Spleen (tissue), 11 donors: ENCODE measurements at regions not wholly inside any gene's neighbourhood (a gene's known extent, or its start where the extent isn't known, plus 50 kb on each side); places are given as distances from the start of the nearest gene placed in this dataset.

Source experiments
- DNase-seq: peaks from one replicate; pipeline ENCODE4 v3.0.0-alpha.2; 2020
- H3K27ac ChIP-seq, 8 donors: fragments of 200-600 bp; sonication (generic) in 7 of 8; 1 replicate in 4 of 8; 2 replicates in 4 of 8; pipeline versions ENCODE4 v1.5.0 to v1.8.0; 2016 to 2021; ENCODE audit warnings: inconsistent platforms in 4 of 8, mild to moderate bottlenecking in 4 of 8, moderate library complexity in 1 of 8
- H3K27me3 ChIP-seq, 7 donors: fragments of 200-600 bp; sonication (generic) in 6 of 7; replicated peaks in 1 of 7; 1 replicate in 4 of 7; 2 replicates in 3 of 7; pipeline versions ENCODE4 v1.5.0 to v1.8.0; 2016 to 2021; ENCODE audit warnings: inconsistent platforms in 3 of 7, mild to moderate bottlenecking in 1 of 7
- H3K36me3 ChIP-seq, 6 donors: fragments of 200-600 bp; sonication (generic) in 5 of 6; 1 replicate in 4 of 6; 2 replicates in 2 of 6; pipeline versions ENCODE4 v1.5.0 to v1.8.0; 2016 to 2021; ENCODE audit warnings: inconsistent platforms in 2 of 6
- H3K4me1 ChIP-seq, 6 donors: fragments of 200-600 bp; sonication (generic) in 5 of 6; 1 replicate in 3 of 6; 2 replicates in 3 of 6; pipeline versions ENCODE4 v1.5.0 to v1.8.0; 2016 to 2021; ENCODE audit warnings: inconsistent platforms in 3 of 6
- H3K4me3 ChIP-seq, 8 donors: fragments of 200-600 bp; sonication (generic) in 7 of 8; 1 replicate in 4 of 8; 2 replicates in 4 of 8; pipeline versions ENCODE4 v1.5.0 to v1.8.0; 2016 to 2021; ENCODE audit warnings: inconsistent platforms in 4 of 8, mild to moderate bottlenecking in 4 of 8, moderate library complexity in 2 of 8
- H3K9me3 ChIP-seq, 8 donors: fragments of 200-600 bp; sonication (generic) in 7 of 8; 1 replicate in 4 of 8; 2 replicates in 4 of 8; pipeline versions ENCODE4 v1.5.0 to v1.8.0; 2016 to 2021; ENCODE audit warnings: inconsistent platforms in 4 of 8
- CTCF ChIP-seq, 11 experiments: fragments of 200-600 bp in 7 of 11; fragments of 450-650 bp in 4 of 11; sonication (generic) in 4 of 11; IDR thresholded peaks in 8 of 11; conservative IDR thresholded peaks in 3 of 11; 1 replicate in 7 of 11; 2 replicates in 4 of 11; pipeline versions ENCODE4 v1.4.0 to v1.8.0; 2016 to 2021; ENCODE audit warnings: antibody characterized with exemption in 11 of 11, inconsistent platforms in 4 of 11, mild to moderate bottlenecking in 1 of 11
- POLR2A ChIP-seq, 3 donors: fragments of 450-650 bp; IDR thresholded peaks; one replicate each; pipeline ENCODE4 v1.5.1; 2017; ENCODE audit warnings: antibody characterized with exemption in 3 of 3, mild to moderate bottlenecking in 1 of 3
- POLR2AphosphoS5 ChIP-seq, 3 donors: sonication (generic); formaldehyde crosslinking; IDR thresholded peaks; one replicate each; pipeline ENCODE4 v1.5.1; 2017; ENCODE audit warnings: antibody characterized with exemption in 3 of 3
- WGBS, 5 donors: extraction: QIAGEN DNeasy Blood & Tissue Kit in 3 of 5; methylation state at CpG; one replicate each; pipeline versions ENCODE4 v1.1.5 to v1.1.7; 2013 to 2018; 5-methylcytosine and 5-hydroxymethylcytosine counted together
- intact Hi-C: fragments of 100-400 bp; cut with DNase I; formaldehyde crosslinking; loops from one replicate; pipeline ENCODE4 v1.15.0; 2023; ENCODE audit warnings: low total_unique reads
- donor health status: healthy with polysubstance abuse.
- donor health status: DM: no; HTN: no; CAD: no; lungs with moderate emphysema.
- donor health status: DM: no; HTN: no; CAD: no.
- donor health status: Bipolar disorder and iron deficiency.
- donor health status: healthy.
- donor health status: DM: no; HTN: no; CAD: no.
- donor health status: DM: yes; HTN: yes; CAD: no.

GRCh38 chr1:71196685-71197084 is 115.8 kb upstream of the ZRANB2 start:
- no peaks in the 10 kb centered on the region for H3K36me3 ChIP-seq
- no peaks in the 10 kb centered on the region for H3K27me3 ChIP-seq
- no peak overlapping the region for H3K4me3 ChIP-seq
- intact Hi-C loops: no loop called here
- DNase-seq: no peak
- no peak overlapping the region for H3K27ac ChIP-seq
- H3K4me1 ChIP-seq: no peaks in the 10 kb centered on the region
- TF ChIP-seq POLR2AphosphoS5 (IDR thresholded peaks at IDR 0.05) (no peak), CTCF (IDR thresholded peaks at IDR 0.05 in 8 of 11, conservative IDR thresholded peaks at IDR 0.05 in 3 of 11) (no peak), POLR2A (IDR thresholded peaks at IDR 0.05) (no peak)
- H3K9me3 ChIP-seq: no peaks in the 10 kb centered on the region

- intact Hi-C loops: no loop called here
- TF ChIP-seq POLR2AphosphoS5 (IDR thresholded peaks at IDR 0.05) (no peak), POLR2A (IDR thresholded peaks at IDR 0.05) (no peak), CTCF (IDR thresholded peaks at IDR 0.05 in 8 of 11, conservative IDR thresholded peaks at IDR 0.05 in 3 of 11) (no peak)
- no peaks in the 10 kb centered on the region for H3K4me1 ChIP-seq
- H3K36me3 ChIP-seq: no peaks in the 10 kb centered on the region
- DNase-seq: no peak
- WGBS, 5 donors: 63 to 87% (median 70%) methylated on average over 1 of the region's 1 CpG
- H3K9me3 ChIP-seq: no peaks in the 10 kb centered on the region
- no peak overlapping the region for H3K27ac ChIP-seq
- no peaks in the 10 kb centered on the region for H3K27me3 ChIP-seq
- no peak overlapping the region for H3K4me3 ChIP-seq
Observed at GRCh38 chr1:71193153-71193552, 112.3 kb upstream of the ZRANB2 start.

GRCh38 chr1:71191520-71191919 is 110.7 kb upstream of the ZRANB2 start:
- Histone ChIP-seq H3K27ac (no peak overlapping the region), H3K36me3 (no peaks in the 10 kb centered on the region), H3K27me3 (no peaks in the 10 kb centered on the region), H3K9me3 (peaks cover 0 to 1% (median under 1%) of the 10 kb centered on the region in 8 donors), H3K4me1 (no peaks in the 10 kb centered on the region), H3K4me3 (no peak overlapping the region)
- intact Hi-C loops: no loop called here
- 81 to 97% (median 86%) methylated on average over 1 of the region's 1 CpG for WGBS, 5 donors
- no peak for TF ChIP-seq POLR2AphosphoS5 (IDR thresholded peaks at IDR 0.05)
- no peak for TF ChIP-seq POLR2A (IDR thresholded peaks at IDR 0.05)
- TF ChIP-seq CTCF (IDR thresholded peaks at IDR 0.05 in 8 of 11, conservative IDR thresholded peaks at IDR 0.05 in 3 of 11): no peak
- DNase-seq: no peak

GRCh38 chr1:71190843-71191242 is 110.0 kb upstream of the ZRANB2 start:
- WGBS, 5 donors: 84 to 89% (median 86%) methylated on average over 5 of the region's 5 CpGs
- no peak overlapping the region for H3K4me3 ChIP-seq
- H3K4me1 ChIP-seq: no peaks in the 10 kb centered on the region
- DNase-seq: no peak
- H3K36me3 ChIP-seq: no peaks in the 10 kb centered on the region
- intact Hi-C loops: no loop called here
- H3K27ac ChIP-seq: no peak overlapping the region
- no peaks in the 10 kb centered on the region for H3K27me3 ChIP-seq
- TF ChIP-seq POLR2A (IDR thresholded peaks at IDR 0.05) (no peak), POLR2AphosphoS5 (IDR thresholded peaks at IDR 0.05) (no peak), CTCF (IDR thresholded peaks at IDR 0.05 in 8 of 11, conservative IDR thresholded peaks at IDR 0.05 in 3 of 11) (no peak)
- H3K9me3 ChIP-seq: peaks cover 0 to 6% (median 2%) of the 10 kb centered on the region in 8 donors
